ENCODE measurements at regions not wholly inside any gene's neighbourhood (a gene's known extent, or its start where the extent isn't known, plus 50 kb on each side); places are given as distances from the start of the nearest gene placed in this dataset.

GRCh38 chr4:100254237-100254636, 64.0 kb upstream of the DDIT4L start:
- no peak for TF ChIP-seq CTCF (IDR thresholded peaks at IDR 0.05)
- no peak for TF ChIP-seq EZH2phosphoT487 (IDR thresholded peaks at IDR 0.05; ENCODE audit: borderline replicate concordance, low read depth)
- TF ChIP-seq GABPA (IDR thresholded peaks at IDR 0.05; ENCODE audit: low read depth) = no peak
- no peak for TF ChIP-seq YY1 (IDR thresholded peaks at IDR 0.05; ENCODE audit: low read depth)
- TF ChIP-seq PBX3 (IDR thresholded peaks at IDR 0.05) = no peak
- no peak for TF ChIP-seq GATA2 (CRISPR knock-in tag; IDR thresholded peaks at IDR 0.05)
- no peak for TF ChIP-seq TAF1 (IDR thresholded peaks at IDR 0.05; ENCODE audit: borderline replicate concordance, low read depth, low read length)
- TF ChIP-seq TCF12 (IDR thresholded peaks at IDR 0.05) = no peak
